GM10266 (cell line): ENCODE measurements at regions not wholly inside any gene's neighbourhood (a gene's known extent, or its start where the extent isn't known, plus 50 kb on each side); places are given as distances from the start of the nearest gene placed in this dataset.

Experiments used
- DNase-seq: peaks from one replicate; pipeline ENCODE4 v3.0.0; 2012; ENCODE audit errors: extremely low spot score
- CTCF ChIP-seq: IDR thresholded peaks from 2 replicates; pipeline ENCODE4 v1.5.1; 2012; ENCODE audit warnings: mild to moderate bottlenecking, low read depth; ENCODE audit not compliant: control insufficient read depth, insufficient read depth; ENCODE audit errors: missing control alignments

GRCh38 chr1:244273262-244273844 is 178.4 kb downstream of the ADSS2 start:
- no peak for DNase-seq
- no peak for TF ChIP-seq CTCF

GRCh38 chr1:244273845-244274619 is 177.7 kb downstream of the ADSS2 start:
- DNase-seq: no peak
- no peak for TF ChIP-seq CTCF

GRCh38 chr1:244276646-244277045 is 175.1 kb downstream of the ADSS2 start:
- DNase-seq: no peak
- no peak for TF ChIP-seq CTCF

GRCh38 chr1:244280201-244280600 is 171.5 kb downstream of the ADSS2 start:
- no peak for TF ChIP-seq CTCF
- no peak for DNase-seq

GRCh38 chr1:244280859-244281258 is 170.8 kb downstream of the ADSS2 start:
- DNase-seq: no peak
- TF ChIP-seq CTCF: no peak

GRCh38 chr1:244283772-244284171 is 167.9 kb downstream of the ADSS2 start:
- no peak for TF ChIP-seq CTCF
- no peak for DNase-seq

GRCh38 chr1:244284641-244285156 is 167.0 kb downstream of the ADSS2 start:
- no peak for DNase-seq
- TF ChIP-seq CTCF: no peak
